ENCODE measurements at regions not wholly inside any gene's neighbourhood (a gene's known extent, or its start where the extent isn't known, plus 50 kb on each side); places are given as distances from the start of the nearest gene placed in this dataset.

GRCh38 chr2:64930258-64930671 lies 58.9 kb upstream of the SLC1A4 start:
- in situ Hi-C loops (cut with MboI): no loop called here
- no peaks in the 10 kb centered on the region for H3K79me2 ChIP-seq (ENCODE audit: insufficient read depth)
- no peak overlapping the region for H3K4me2 ChIP-seq (ENCODE audit: unreplicated experiment)

GRCh38 chr2:64931246-64932115 lies 57.7 kb upstream of the SLC1A4 start:
- no peak overlapping the region for H3K27ac ChIP-seq
- H3K9me3 ChIP-seq (ENCODE audit: low read depth): no peaks in the 10 kb centered on the region
- H4K20me1 ChIP-seq (ENCODE audit: insufficient read depth): no peaks in the 10 kb centered on the region
- no peak overlapping the region for H2AFZ ChIP-seq
- in situ Hi-C loops (cut with MboI): no loop called here
- H3K36me3 ChIP-seq (ENCODE audit: low read depth): no peaks in the 10 kb centered on the region
- no peaks in the 10 kb centered on the region for H3F3A ChIP-seq (ENCODE audit: insufficient read depth)
- no peak for DNase-seq
- no peak overlapping the region for H3K4me3 ChIP-seq
- H3K4me1 ChIP-seq (ENCODE audit: insufficient read depth): no peaks in the 10 kb centered on the region
- H3K4me2 ChIP-seq (ENCODE audit: unreplicated experiment): no peak overlapping the region
- no peaks in the 10 kb centered on the region for H3K79me2 ChIP-seq (ENCODE audit: insufficient read depth)
- H3K9ac ChIP-seq: no peak overlapping the region
- no peaks in the 10 kb centered on the region for H3K9me2 ChIP-seq (ENCODE audit: insufficient read depth)
- TF ChIP-seq EZH2 (IDR thresholded peaks at IDR 0.05; ENCODE audit: insufficient read depth, poor library complexity, severe bottlenecking): no peak
- no peak for TF ChIP-seq EZH2phosphoT487 (IDR thresholded peaks at IDR 0.05; ENCODE audit: insufficient read depth, low read depth)
- 80 to 85% methylated on average over 9 of the region's 9 CpGs for WGBS, 2 experiments (ENCODE audit: low coverage in 1 of 2, low lambda C conversion rate in 2 of 2, missing lambda C conversion rate in 2 of 2)
- H3K27me3 ChIP-seq (replicated peaks; ENCODE audit: insufficient read depth): no peaks in the 10 kb centered on the region

More at GRCh38 chr2:64930258-64930671, 58.9 kb upstream of the SLC1A4 start:
- WGBS, 2 experiments (ENCODE audit: low coverage in 1 of 2, low lambda C conversion rate in 2 of 2, missing lambda C conversion rate in 2 of 2): 48 to 71% methylated on average over 1 of the region's 1 CpG
- H3F3A ChIP-seq (ENCODE audit: insufficient read depth): no peaks in the 10 kb centered on the region
- H3K9me3 ChIP-seq (ENCODE audit: low read depth): no peaks in the 10 kb centered on the region
- no peak for DNase-seq
- H3K27ac ChIP-seq: no peak overlapping the region
- H2AFZ ChIP-seq: no peak overlapping the region
- no peak overlapping the region for H3K4me3 ChIP-seq
- no peak overlapping the region for H3K9ac ChIP-seq
- TF ChIP-seq EZH2phosphoT487 (IDR thresholded peaks at IDR 0.05; ENCODE audit: insufficient read depth, low read depth): no peak
- no peak for TF ChIP-seq EZH2 (IDR thresholded peaks at IDR 0.05; ENCODE audit: insufficient read depth, poor library complexity, severe bottlenecking)
- no peaks in the 10 kb centered on the region for H3K36me3 ChIP-seq (ENCODE audit: low read depth)
- no peaks in the 10 kb centered on the region for H3K9me2 ChIP-seq (ENCODE audit: insufficient read depth)
- no peaks in the 10 kb centered on the region for H3K27me3 ChIP-seq (replicated peaks; ENCODE audit: insufficient read depth)
- no peaks in the 10 kb centered on the region for H4K20me1 ChIP-seq (ENCODE audit: insufficient read depth)
- H3K4me1 ChIP-seq (ENCODE audit: insufficient read depth): no peaks in the 10 kb centered on the region

- Histone ChIP-seq H4K20me1 (ENCODE audit: insufficient read depth) (no peaks in the 10 kb centered on the region), H3K79me2 (ENCODE audit: insufficient read depth) (no peaks in the 10 kb centered on the region), H3K27me3 (replicated peaks; ENCODE audit: insufficient read depth) (no peaks in the 10 kb centered on the region), H3K9ac (no peak overlapping the region), H3K4me3 (no peak overlapping the region), H3K4me1 (ENCODE audit: insufficient read depth) (no peaks in the 10 kb centered on the region), H3K27ac (no peak overlapping the region), H3K9me3 (ENCODE audit: low read depth) (no peaks in the 10 kb centered on the region), H3K4me2 (ENCODE audit: unreplicated experiment) (no peak overlapping the region), H2AFZ (no peak overlapping the region), H3F3A (ENCODE audit: insufficient read depth) (no peaks in the 10 kb centered on the region), H3K36me3 (ENCODE audit: low read depth) (no peaks in the 10 kb centered on the region), H3K9me2 (ENCODE audit: insufficient read depth) (no peaks in the 10 kb centered on the region)
- WGBS, 2 experiments (ENCODE audit: low coverage in 1 of 2, low lambda C conversion rate in 2 of 2, missing lambda C conversion rate in 2 of 2): 15 to 17% methylated on average over 1 of the region's 1 CpG
- in situ Hi-C loops (cut with MboI): no loop called here
- DNase-seq: no peak
- TF ChIP-seq EZH2 (IDR thresholded peaks at IDR 0.05; ENCODE audit: insufficient read depth, poor library complexity, severe bottlenecking) (no peak), EZH2phosphoT487 (IDR thresholded peaks at IDR 0.05; ENCODE audit: insufficient read depth, low read depth) (no peak)
Measured at GRCh38 chr2:64932116-64932370, 57.2 kb upstream of the SLC1A4 start.

GRCh38 chr2:64932371-64933216 lies 56.6 kb upstream of the SLC1A4 start:
- H3K9me3 ChIP-seq (ENCODE audit: low read depth): no peaks in the 10 kb centered on the region
- no peak overlapping the region for H3K27ac ChIP-seq
- no peaks in the 10 kb centered on the region for H3F3A ChIP-seq (ENCODE audit: insufficient read depth)
- no peak overlapping the region for H3K9ac ChIP-seq
- no peak overlapping the region for H2AFZ ChIP-seq
- H4K20me1 ChIP-seq (ENCODE audit: insufficient read depth): no peaks in the 10 kb centered on the region
- WGBS, 2 experiments (ENCODE audit: low coverage in 1 of 2, low lambda C conversion rate in 2 of 2, missing lambda C conversion rate in 2 of 2): 68 to 71% methylated on average over 9 of the region's 9 CpGs
- H3K4me1 ChIP-seq (ENCODE audit: insufficient read depth): no peaks in the 10 kb centered on the region
- no peaks in the 10 kb centered on the region for H3K9me2 ChIP-seq (ENCODE audit: insufficient read depth)
- TF ChIP-seq EZH2phosphoT487 (IDR thresholded peaks at IDR 0.05; ENCODE audit: insufficient read depth, low read depth): no peak
- no peak for TF ChIP-seq EZH2 (IDR thresholded peaks at IDR 0.05; ENCODE audit: insufficient read depth, poor library complexity, severe bottlenecking)
- H3K79me2 ChIP-seq (ENCODE audit: insufficient read depth): no peaks in the 10 kb centered on the region
- in situ Hi-C loops (cut with MboI): no loop called here
- no peak overlapping the region for H3K4me2 ChIP-seq (ENCODE audit: unreplicated experiment)
- H3K4me3 ChIP-seq: no peak overlapping the region
- H3K36me3 ChIP-seq (ENCODE audit: low read depth): no peaks in the 10 kb centered on the region
- DNase-seq: no peak
- H3K27me3 ChIP-seq (replicated peaks; ENCODE audit: insufficient read depth): no peaks in the 10 kb centered on the region
